Mesendoderm (in vitro differentiated cells): ENCODE measurements at regions not wholly inside any gene's neighbourhood (a gene's known extent, or its start where the extent isn't known, plus 50 kb on each side); places are given as distances from the start of the nearest gene placed in this dataset.

Experiments
- DNase-seq: peaks from one replicate; pipeline ENCODE4 v3.0.0; 2013
- H2AK5ac ChIP-seq: 2 replicates; pipeline ENCODE4 v1.6.1; 2013; ENCODE audit warnings: low read length, inconsistent platforms
- H2BK120ac ChIP-seq: 2 replicates; pipeline ENCODE4 v1.6.1; 2013; ENCODE audit warnings: low read depth, mild to moderate bottlenecking, low read length, moderate library complexity, mixed read lengths
- H2BK15ac ChIP-seq: replicated peaks from 2 replicates; pipeline ENCODE4 v1.6.1; 2013; ENCODE audit warnings: low read depth, mild to moderate bottlenecking, moderate library complexity
- H2BK5ac ChIP-seq: 2 replicates; pipeline ENCODE4 v1.6.1; 2013; ENCODE audit warnings: low read length, inconsistent platforms
- H3K18ac ChIP-seq: 2 replicates; pipeline ENCODE4 v1.6.1; 2013; ENCODE audit warnings: mild to moderate bottlenecking, low read length, mixed read lengths
- H3K23ac ChIP-seq: one replicate; pipeline ENCODE4 v1.6.1; 2013; ENCODE audit warnings: low read length
- H3K27ac ChIP-seq: 2 replicates; pipeline ENCODE4 v1.5.1; 2013; ENCODE audit warnings: low read depth, mild to moderate bottlenecking, inconsistent platforms, low read length, moderate library complexity
- H3K27me3 ChIP-seq: 2 replicates; pipeline ENCODE4 v1.6.1; 2013; ENCODE audit warnings: low read length, control low read depth, mild to moderate bottlenecking, inconsistent platforms; ENCODE audit not compliant: insufficient read depth, poor library complexity
- H3K36me3 ChIP-seq: 2 replicates; pipeline ENCODE4 v1.6.1; 2013; ENCODE audit warnings: low read length, inconsistent platforms; ENCODE audit not compliant: control insufficient read depth, insufficient read depth
- H3K4ac ChIP-seq: one replicate; pipeline ENCODE4 v1.6.1; 2013; ENCODE audit warnings: low read depth, mild to moderate bottlenecking, low read length, moderate library complexity
- H3K4me1 ChIP-seq: 2 replicates; pipeline ENCODE4 v1.6.1; 2013; ENCODE audit warnings: low read depth, low read length, inconsistent platforms; ENCODE audit not compliant: control insufficient read depth
- H3K4me2 ChIP-seq: 2 replicates; pipeline ENCODE4 v1.6.1; 2013; ENCODE audit warnings: low read length
- H3K4me3 ChIP-seq: 2 replicates; pipeline ENCODE4 v1.5.1; 2013; ENCODE audit warnings: mild to moderate bottlenecking, low read length
- H3K56ac ChIP-seq: one replicate; pipeline ENCODE4 v1.6.1; 2013; ENCODE audit warnings: low read length
- H3K79me1 ChIP-seq: 2 replicates; pipeline ENCODE4 v1.6.1; 2013; ENCODE audit warnings: low read length, inconsistent platforms
- H3K79me2 ChIP-seq: 2 replicates; pipeline ENCODE4 v1.6.1; 2013; ENCODE audit warnings: mild to moderate bottlenecking, low read length; ENCODE audit not compliant: control insufficient read depth, insufficient read depth
- H3K9ac ChIP-seq: 2 replicates; pipeline ENCODE4 v1.6.1; 2013; ENCODE audit warnings: low read length, inconsistent platforms
- H4K5ac ChIP-seq: one replicate; pipeline ENCODE4 v1.6.1; 2013; ENCODE audit warnings: low read length
- H4K8ac ChIP-seq: one replicate; pipeline ENCODE4 v1.6.1; 2013; ENCODE audit warnings: low read depth, mild to moderate bottlenecking, control low read depth, low read length, moderate library complexity
- WGBS: extraction: QIAGEN DNeasy Blood & Tissue Kit; methylation state at CpG from one replicate; pipeline ENCODE4 v1.1.7; 2013; ENCODE audit warnings: low lambda C conversion rate, missing lambda C conversion rate; ENCODE audit not compliant: insufficient coverage; ENCODE audit errors: extremely low coverage; 5-methylcytosine and 5-hydroxymethylcytosine counted together

- no peak for DNase-seq
- H2BK5ac ChIP-seq: no peak overlapping the region
- no peak overlapping the region for H3K27ac ChIP-seq
- no peaks in the 10 kb centered on the region for H3K36me3 ChIP-seq
- H4K8ac ChIP-seq: no peak overlapping the region
- no peaks in the 10 kb centered on the region for H3K79me2 ChIP-seq
- H4K5ac ChIP-seq: no peak overlapping the region
- WGBS: no CpG with 5 or more reads among the region's 15 CpGs
- no peak overlapping the region for H3K4me2 ChIP-seq
- H3K4me3 ChIP-seq: no peak overlapping the region
- H3K9ac ChIP-seq: no peak overlapping the region
- no peak overlapping the region for H2AK5ac ChIP-seq
- H3K18ac ChIP-seq: no peak overlapping the region
- H3K56ac ChIP-seq: no peak overlapping the region
- no peak overlapping the region for H3K4ac ChIP-seq
- no peak overlapping the region for H2BK15ac ChIP-seq
- H3K27me3 ChIP-seq: no peaks in the 10 kb centered on the region
- no peak overlapping the region for H3K23ac ChIP-seq
- no peaks in the 10 kb centered on the region for H3K4me1 ChIP-seq
- H2BK120ac ChIP-seq: no peak overlapping the region
- no peaks in the 10 kb centered on the region for H3K79me1 ChIP-seq
Observed at GRCh38 chr10:3932597-3933375, 147.8 kb upstream of the KLF6 start.

- H3K4me1 ChIP-seq: no peaks in the 10 kb centered on the region
- no peak overlapping the region for H3K56ac ChIP-seq
- H3K4me3 ChIP-seq: no peak overlapping the region
- H3K79me2 ChIP-seq: no peaks in the 10 kb centered on the region
- H2AK5ac ChIP-seq: no peak overlapping the region
- WGBS: no CpG with 5 or more reads among the region's 7 CpGs
- no peaks in the 10 kb centered on the region for H3K79me1 ChIP-seq
- H4K5ac ChIP-seq: no peak overlapping the region
- no peak overlapping the region for H3K4me2 ChIP-seq
- H3K36me3 ChIP-seq: no peaks in the 10 kb centered on the region
- H3K23ac ChIP-seq: no peak overlapping the region
- H2BK120ac ChIP-seq: no peak overlapping the region
- H2BK15ac ChIP-seq: no peak overlapping the region
- no peak for DNase-seq
- H3K27me3 ChIP-seq: no peaks in the 10 kb centered on the region
- H4K8ac ChIP-seq: no peak overlapping the region
- no peak overlapping the region for H3K27ac ChIP-seq
- no peak overlapping the region for H3K4ac ChIP-seq
- H3K18ac ChIP-seq: no peak overlapping the region
- H3K9ac ChIP-seq: no peak overlapping the region
- no peak overlapping the region for H2BK5ac ChIP-seq
Observed at GRCh38 chr10:3931901-3932300, 146.9 kb upstream of the KLF6 start.

GRCh38 chr10:3931224-3931623 is 146.2 kb upstream of the KLF6 start:
- no peak overlapping the region for H4K5ac ChIP-seq

GRCh38 chr10:3928569-3928968 is 143.6 kb upstream of the KLF6 start:
- H3K23ac ChIP-seq: no peak overlapping the region
- no peaks in the 10 kb centered on the region for H3K27me3 ChIP-seq
- no peak overlapping the region for H2BK5ac ChIP-seq
- no peaks in the 10 kb centered on the region for H3K79me1 ChIP-seq
- no peaks in the 10 kb centered on the region for H3K4me1 ChIP-seq
- H3K9ac ChIP-seq: no peak overlapping the region
- no peak overlapping the region for H2BK120ac ChIP-seq
- no peak overlapping the region for H3K18ac ChIP-seq
- no peak overlapping the region for H2AK5ac ChIP-seq
- H4K5ac ChIP-seq: no peak overlapping the region
- H3K36me3 ChIP-seq: no peaks in the 10 kb centered on the region
- H2BK15ac ChIP-seq: no peak overlapping the region
- H3K79me2 ChIP-seq: no peaks in the 10 kb centered on the region
- no peak for DNase-seq
- no peak overlapping the region for H3K4me2 ChIP-seq
- no peak overlapping the region for H3K56ac ChIP-seq
- no peak overlapping the region for H3K4ac ChIP-seq
- no CpG with 5 or more reads among the region's 2 CpGs for whole genome bisulfite sequencing
- no peak overlapping the region for H3K27ac ChIP-seq
- H3K4me3 ChIP-seq: no peak overlapping the region
- no peak overlapping the region for H4K8ac ChIP-seq

More at GRCh38 chr10:3931224-3931623, 146.2 kb upstream of the KLF6 start:
- Histone ChIP-seq H2AK5ac (no peak overlapping the region), H2BK5ac (no peak overlapping the region), H3K4ac (no peak overlapping the region), H2BK120ac (no peak overlapping the region), H3K18ac (no peak overlapping the region), H3K27ac (no peak overlapping the region), H3K27me3 (no peaks in the 10 kb centered on the region), H3K36me3 (no peaks in the 10 kb centered on the region), H3K23ac (no peak overlapping the region), H4K8ac (no peak overlapping the region), H3K9ac (no peak overlapping the region), H3K4me1 (no peaks in the 10 kb centered on the region), H2BK15ac (no peak overlapping the region), H3K79me2 (no peaks in the 10 kb centered on the region), H3K79me1 (no peaks in the 10 kb centered on the region), H3K4me3 (no peak overlapping the region), H3K56ac (no peak overlapping the region), H3K4me2 (no peak overlapping the region)
- no peak for DNase-seq
- WGBS: no CpG with 5 or more reads among the region's 6 CpGs

GRCh38 chr10:3928078-3928477 is 143.1 kb upstream of the KLF6 start:
- no peak overlapping the region for H4K8ac ChIP-seq
- no peak overlapping the region for H3K56ac ChIP-seq
- no peak overlapping the region for H2AK5ac ChIP-seq
- H3K23ac ChIP-seq: no peak overlapping the region
- no peak overlapping the region for H3K4me3 ChIP-seq
- no peak overlapping the region for H3K4me2 ChIP-seq
- no CpG with 5 or more reads among the region's 3 CpGs for WGBS
- no peak overlapping the region for H2BK120ac ChIP-seq
- no peak for DNase-seq
- H2BK15ac ChIP-seq: no peak overlapping the region
- H3K79me1 ChIP-seq: no peaks in the 10 kb centered on the region
- no peak overlapping the region for H3K27ac ChIP-seq
- no peaks in the 10 kb centered on the region for H3K79me2 ChIP-seq
- H4K5ac ChIP-seq: no peak overlapping the region
- no peak overlapping the region for H3K9ac ChIP-seq
- H3K4me1 ChIP-seq: no peaks in the 10 kb centered on the region
- H3K36me3 ChIP-seq: no peaks in the 10 kb centered on the region
- H3K4ac ChIP-seq: no peak overlapping the region
- no peak overlapping the region for H3K18ac ChIP-seq
- no peaks in the 10 kb centered on the region for H3K27me3 ChIP-seq
- H2BK5ac ChIP-seq: no peak overlapping the region
